GM12874 (cell line): ENCODE measurements at regions not wholly inside any gene's neighbourhood (a gene's known extent, or its start where the extent isn't known, plus 50 kb on each side); places are given as distances from the start of the nearest gene placed in this dataset.

Source experiments
- CTCF ChIP-seq: IDR thresholded peaks from 2 replicates; pipeline ENCODE4 v1.5.1; 2011; ENCODE audit warnings: low read depth, mild to moderate bottlenecking, control low read depth, low read length, moderate library complexity; ENCODE audit not compliant: insufficient read depth

DNA sequence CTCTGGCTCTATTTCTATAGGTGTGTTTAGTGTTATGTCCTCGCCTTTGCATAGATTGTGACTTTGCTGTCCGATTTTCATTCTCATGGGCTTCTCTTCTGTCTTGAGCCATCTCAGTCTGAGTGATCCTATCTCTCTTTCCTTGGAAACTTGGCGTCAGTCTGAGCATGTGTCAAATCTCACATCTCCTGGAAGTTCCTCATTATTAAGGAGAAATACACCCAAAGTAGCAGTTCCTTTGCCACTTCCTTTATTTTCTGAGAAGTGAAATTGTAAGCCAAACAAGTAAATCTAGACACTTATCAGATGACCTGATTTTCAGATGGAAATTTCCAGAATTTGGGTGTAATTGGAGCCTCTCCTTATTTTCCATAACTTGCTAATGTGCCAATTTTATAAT is 126.9 kb upstream of the ANKH start:
- no peak for TF ChIP-seq CTCF

DNA sequence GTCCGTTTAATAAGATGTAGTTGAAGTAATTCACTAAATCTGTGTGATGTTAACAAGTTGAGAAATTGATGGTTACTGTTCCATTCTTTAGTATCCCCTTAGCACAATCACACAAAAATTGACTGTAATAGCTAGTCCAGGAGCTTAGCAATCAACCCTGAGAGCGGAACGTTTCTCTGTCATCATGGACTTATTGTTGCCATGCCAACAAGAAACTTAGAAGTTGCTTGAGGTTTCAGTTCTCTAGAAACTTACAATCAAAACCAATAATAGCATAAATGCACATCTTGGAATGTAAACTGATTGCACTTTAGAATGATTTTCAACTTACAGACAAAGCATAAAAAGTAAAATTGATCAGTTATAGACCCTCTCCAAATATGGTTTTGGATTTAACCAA is 125.4 kb upstream of the ANKH start:
- TF ChIP-seq CTCF: no peak

DNA sequence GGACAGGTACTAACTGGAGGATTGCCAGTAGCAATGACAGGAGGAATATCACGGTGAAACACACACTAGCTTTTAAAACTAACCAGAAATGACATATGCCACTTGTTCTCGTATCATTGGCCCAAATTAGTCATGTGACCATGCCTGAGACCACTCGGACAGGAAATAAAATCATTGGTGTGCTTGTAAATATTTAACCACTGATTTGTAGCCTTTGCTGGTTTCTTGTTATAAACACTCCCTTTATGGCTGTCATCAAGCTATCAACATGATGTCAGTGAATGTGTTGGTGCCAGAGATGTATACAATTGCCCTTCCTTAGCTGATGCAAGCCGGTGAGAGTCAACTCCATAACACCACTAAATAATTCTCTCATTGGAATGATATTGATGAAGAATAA is 123.7 kb upstream of the ANKH start:
- TF ChIP-seq CTCF: no peak

GRCh38 chr5:14988223-14988622 is 116.6 kb upstream of the ANKH start:
- no peak for TF ChIP-seq CTCF

GRCh38 chr5:14986413-14986812 is 114.8 kb upstream of the ANKH start:
- TF ChIP-seq CTCF: no peak

DNA sequence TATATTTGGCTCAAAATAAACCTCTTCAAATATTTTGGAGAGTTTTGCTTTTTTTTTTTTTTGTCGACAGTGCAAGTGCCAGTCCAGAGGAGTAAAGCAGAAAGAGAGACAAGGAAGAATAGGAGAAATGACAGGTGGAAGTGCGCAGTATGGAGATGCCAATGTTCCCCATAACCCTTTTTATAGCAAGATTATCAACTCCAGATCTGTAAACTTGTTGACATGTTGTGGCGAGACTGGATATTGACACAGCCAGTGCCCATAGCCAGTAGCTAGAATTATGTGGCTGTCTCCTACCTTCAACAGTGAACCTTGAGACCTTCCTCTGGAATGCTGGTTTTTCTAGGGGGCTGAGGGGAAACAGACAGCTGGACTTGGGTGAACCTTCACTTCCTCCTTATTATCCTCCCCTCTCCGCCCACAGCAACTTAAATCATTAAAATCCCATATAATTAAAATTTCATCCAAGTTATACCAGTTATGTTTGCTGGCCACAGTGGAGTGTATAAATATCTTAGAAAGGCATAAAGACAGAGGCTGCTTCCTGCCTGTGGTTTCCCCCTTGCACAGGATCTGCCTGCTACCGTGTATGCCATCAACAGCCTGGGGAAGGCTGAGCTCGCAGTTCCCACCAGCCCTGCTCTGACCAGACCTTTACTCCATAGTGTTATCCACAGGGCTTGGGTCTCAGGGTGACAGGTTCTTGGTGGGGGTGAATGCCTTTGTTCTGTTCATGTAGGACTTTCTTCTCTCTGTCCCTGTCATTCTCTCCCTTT is 112.3 kb upstream of the ANKH start:
- no peak for TF ChIP-seq CTCF

DNA sequence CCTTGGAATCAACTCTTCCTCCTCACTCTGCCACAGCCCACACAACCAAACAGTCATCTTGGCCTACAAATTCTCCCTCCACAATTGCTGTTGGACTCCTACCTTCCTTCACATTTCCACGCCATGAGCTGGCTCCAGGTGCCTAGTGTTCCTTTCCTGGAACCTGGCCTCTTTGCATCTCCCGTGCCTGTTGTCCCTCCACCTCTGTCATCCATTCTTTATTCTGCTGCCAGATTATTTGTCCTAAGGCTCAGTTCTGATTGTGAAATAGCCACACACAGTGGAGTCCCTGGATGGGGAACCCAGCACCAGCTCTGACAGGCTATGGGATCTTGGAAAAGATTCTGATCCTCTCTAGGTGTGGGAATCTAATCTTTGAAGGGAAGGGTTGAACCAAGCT is 109.1 kb upstream of the ANKH start:
- TF ChIP-seq CTCF: no peak
